Lower lobe of right lung (tissue), 2 donors: ENCODE measurements at regions not wholly inside any gene's neighbourhood (a gene's known extent, or its start where the extent isn't known, plus 50 kb on each side); places are given as distances from the start of the nearest gene placed in this dataset.

ENCODE experiments used
- ATAC-seq, 2 donors: fragments of 200-7000 bp; cut with Tn5 transposase; one replicate each; pipeline ENCODE4 v1.9.1; 2020 to 2022; ENCODE audit warnings: mild to moderate bottlenecking in 2 of 2, moderate library complexity in 2 of 2
- DNase-seq: peaks from one replicate; pipeline ENCODE4 v3.0.0-alpha.2; 2020
- H3K27ac ChIP-seq: fragments of 200-600 bp; one replicate; pipeline ENCODE4 v1.8.0; 2022
- H3K27me3 ChIP-seq: fragments of 200-600 bp; one replicate; pipeline ENCODE4 v1.8.0; 2022; ENCODE audit warnings: low read depth
- H3K36me3 ChIP-seq: fragments of 200-600 bp; one replicate; pipeline ENCODE4 v1.8.0; 2022; ENCODE audit warnings: mild to moderate bottlenecking
- H3K4me1 ChIP-seq: fragments of 200-600 bp; one replicate; pipeline ENCODE4 v1.8.0; 2022
- H3K4me3 ChIP-seq: fragments of 200-600 bp; one replicate; pipeline ENCODE4 v1.8.0; 2022; ENCODE audit warnings: mild to moderate bottlenecking
- H3K9me3 ChIP-seq: fragments of 200-600 bp; one replicate; pipeline ENCODE4 v1.8.0; 2022
- intact Hi-C: fragments of 100-400 bp; cut with DNase I; formaldehyde crosslinking; loops from one replicate; pipeline ENCODE4 v1.11.0; 2022
- TF ChIP-seq, protein P1 (sequence below): fragments of 200-600 bp; IDR thresholded peaks from one replicate; pipeline ENCODE4 v1.8.0; 2022; ENCODE audit warnings: antibody characterized with exemption, mild to moderate bottlenecking
- donor health status: DM: no; HTN: yes; CAD: no; lungs with severe emphysema.

DNA sequence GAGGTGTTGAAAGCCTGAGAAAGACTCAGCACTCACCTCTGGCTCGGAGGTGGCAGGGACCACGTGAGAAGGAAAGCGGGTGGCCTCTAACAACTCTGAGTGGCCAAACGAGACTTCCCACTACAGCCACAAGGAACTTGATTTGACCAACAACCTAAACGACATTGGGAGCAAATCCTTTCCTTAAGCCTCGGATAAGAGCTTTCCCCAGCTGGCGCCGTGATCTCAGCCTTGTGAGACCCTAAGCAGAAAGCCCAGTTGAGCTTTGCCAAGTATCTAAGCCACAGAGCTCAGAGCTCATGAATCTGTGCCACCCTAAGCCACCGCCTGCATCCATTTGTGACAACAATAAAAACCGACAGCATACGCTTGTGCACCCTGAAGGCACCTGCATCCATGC is 636.0 kb downstream of the TBC1D22A start:
- Histone ChIP-seq H3K27me3 (no peaks in the 10 kb centered on the region), H3K4me3 (no peak overlapping the region), H3K9me3 (no peaks in the 10 kb centered on the region), H3K36me3 (no peaks in the 10 kb centered on the region), H3K27ac (no peak overlapping the region), H3K4me1 (no peaks in the 10 kb centered on the region)
- TF ChIP-seq, protein P1, sequence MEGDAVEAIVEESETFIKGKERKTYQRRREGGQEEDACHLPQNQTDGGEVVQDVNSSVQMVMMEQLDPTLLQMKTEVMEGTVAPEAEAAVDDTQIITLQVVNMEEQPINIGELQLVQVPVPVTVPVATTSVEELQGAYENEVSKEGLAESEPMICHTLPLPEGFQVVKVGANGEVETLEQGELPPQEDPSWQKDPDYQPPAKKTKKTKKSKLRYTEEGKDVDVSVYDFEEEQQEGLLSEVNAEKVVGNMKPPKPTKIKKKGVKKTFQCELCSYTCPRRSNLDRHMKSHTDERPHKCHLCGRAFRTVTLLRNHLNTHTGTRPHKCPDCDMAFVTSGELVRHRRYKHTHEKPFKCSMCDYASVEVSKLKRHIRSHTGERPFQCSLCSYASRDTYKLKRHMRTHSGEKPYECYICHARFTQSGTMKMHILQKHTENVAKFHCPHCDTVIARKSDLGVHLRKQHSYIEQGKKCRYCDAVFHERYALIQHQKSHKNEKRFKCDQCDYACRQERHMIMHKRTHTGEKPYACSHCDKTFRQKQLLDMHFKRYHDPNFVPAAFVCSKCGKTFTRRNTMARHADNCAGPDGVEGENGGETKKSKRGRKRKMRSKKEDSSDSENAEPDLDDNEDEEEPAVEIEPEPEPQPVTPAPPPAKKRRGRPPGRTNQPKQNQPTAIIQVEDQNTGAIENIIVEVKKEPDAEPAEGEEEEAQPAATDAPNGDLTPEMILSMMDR: no peak
- intact Hi-C loops: no loop called here
- ATAC-seq: no peak
- DNase-seq: no peak

DNA sequence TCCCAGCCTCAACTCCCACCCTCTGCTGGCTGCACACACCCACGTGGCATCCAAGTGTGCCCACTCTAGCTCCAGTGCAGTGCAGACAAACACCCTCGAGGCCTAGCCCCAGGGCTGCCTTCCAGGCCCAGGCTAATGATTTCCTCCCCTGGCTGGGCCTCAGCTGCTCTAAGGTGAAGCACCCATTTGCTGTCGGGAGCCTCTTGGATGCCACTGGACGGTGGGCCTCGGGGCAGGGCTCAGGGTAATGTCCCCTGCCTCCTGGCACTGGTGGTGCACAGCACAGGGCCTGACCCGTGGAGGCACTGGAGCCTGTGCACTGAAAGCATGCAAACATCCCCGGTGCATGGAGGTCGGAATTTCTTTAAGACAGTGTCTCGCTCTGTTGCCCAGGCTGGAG is 635.2 kb downstream of the TBC1D22A start:
- no peaks in the 10 kb centered on the region for H3K36me3 ChIP-seq
- H3K27ac ChIP-seq: no peak overlapping the region
- no peak for DNase-seq
- ATAC-seq: no peak
- intact Hi-C loops: no loop called here
- H3K4me1 ChIP-seq: no peaks in the 10 kb centered on the region
- H3K4me3 ChIP-seq: no peak overlapping the region
- TF ChIP-seq, protein P1: no peak
- H3K9me3 ChIP-seq: no peaks in the 10 kb centered on the region
- no peaks in the 10 kb centered on the region for H3K27me3 ChIP-seq

DNA sequence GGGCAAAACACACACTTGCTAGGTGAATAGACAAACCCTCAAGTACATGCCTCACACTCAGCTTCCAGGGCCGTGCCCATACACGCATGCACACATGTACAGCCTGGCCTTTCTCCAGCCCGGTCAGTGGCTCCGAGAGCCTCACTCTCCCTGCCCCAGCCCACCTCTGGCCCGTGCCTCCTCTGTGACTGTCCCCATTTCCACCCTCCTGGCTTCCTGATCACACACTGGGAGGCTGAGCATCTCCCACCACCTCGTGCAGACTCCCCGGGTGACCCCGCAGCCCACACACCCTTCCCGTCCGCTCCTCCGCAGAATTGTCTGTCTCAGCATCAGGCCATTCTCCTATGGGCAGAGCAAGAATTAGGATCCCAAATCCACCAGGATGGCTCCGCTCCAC is 634.1 kb downstream of the TBC1D22A start:
- H3K4me1 ChIP-seq: no peaks in the 10 kb centered on the region
- TF ChIP-seq, protein P1: no peak
- no peaks in the 10 kb centered on the region for H3K9me3 ChIP-seq
- no peak overlapping the region for H3K27ac ChIP-seq
- no peaks in the 10 kb centered on the region for H3K36me3 ChIP-seq
- H3K27me3 ChIP-seq: no peaks in the 10 kb centered on the region
- no peak for ATAC-seq
- intact Hi-C loops: no loop called here
- DNase-seq: no peak
- no peak overlapping the region for H3K4me3 ChIP-seq

DNA sequence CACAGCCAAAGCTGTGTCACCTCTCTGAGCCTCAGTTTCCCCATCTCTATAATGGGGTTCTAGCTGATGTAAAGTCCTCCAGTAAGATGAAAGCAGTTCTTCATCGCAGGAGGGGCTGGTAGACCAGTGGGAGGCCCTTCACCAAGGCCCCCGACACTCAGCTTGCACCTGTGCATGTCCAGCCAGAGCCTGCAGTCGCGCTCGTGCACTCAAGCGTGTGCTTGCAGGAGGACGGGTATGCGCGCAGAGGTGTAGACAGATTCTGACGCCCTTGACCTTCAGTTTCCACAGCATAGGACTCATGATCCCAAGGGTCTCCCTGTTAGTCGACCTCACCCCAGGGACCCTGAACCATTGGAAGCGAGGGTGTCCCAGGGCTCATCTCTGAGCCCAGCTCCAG is 633.7 kb downstream of the TBC1D22A start:
- TF ChIP-seq, protein P1: no peak
- Histone ChIP-seq H3K9me3 (no peaks in the 10 kb centered on the region), H3K36me3 (no peaks in the 10 kb centered on the region), H3K27ac (no peak overlapping the region), H3K4me1 (no peaks in the 10 kb centered on the region), H3K4me3 (no peak overlapping the region), H3K27me3 (no peaks in the 10 kb centered on the region)
- intact Hi-C loops: no loop called here
- DNase-seq (no peak), ATAC-seq (no peak)

DNA sequence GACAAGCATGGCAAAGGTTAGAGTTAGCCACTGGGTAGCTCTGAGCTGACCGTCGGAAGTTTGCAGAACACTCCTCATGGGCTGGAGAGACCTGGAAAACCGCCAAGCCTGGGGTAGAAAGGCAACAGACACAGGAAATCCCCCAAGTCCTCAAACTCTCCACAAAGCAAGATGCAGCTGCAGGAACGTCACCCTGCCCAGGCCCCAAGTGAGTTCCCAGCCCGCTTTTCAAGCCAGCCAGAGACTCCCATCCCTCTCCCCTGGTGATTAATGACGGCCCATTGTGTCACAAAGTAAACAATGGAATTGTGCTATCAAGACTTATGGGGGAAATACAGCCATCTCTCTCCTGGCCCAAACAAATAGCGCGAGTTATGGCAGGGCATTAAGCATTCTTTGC is 633.0 kb downstream of the TBC1D22A start:
- ATAC-seq (no peak), DNase-seq (no peak)
- Histone ChIP-seq H3K4me3 (no peak overlapping the region), H3K4me1 (no peaks in the 10 kb centered on the region), H3K9me3 (no peaks in the 10 kb centered on the region), H3K27ac (no peak overlapping the region), H3K36me3 (no peaks in the 10 kb centered on the region), H3K27me3 (no peaks in the 10 kb centered on the region)
- TF ChIP-seq, protein P1: no peak
- intact Hi-C loops: no loop called here
